Prostate gland (tissue), 2 donors: ENCODE measurements at regions not wholly inside any gene's neighbourhood (a gene's known extent, or its start where the extent isn't known, plus 50 kb on each side); places are given as distances from the start of the nearest gene placed in this dataset.

Source experiments
- CTCF ChIP-seq, 4 experiments: fragments of 200-600 bp in 2 of 4; fragments of 450-650 bp in 2 of 4; sonication (generic) in 2 of 4; IDR thresholded peaks; 1 replicate in 3 of 4; 2 replicates in 1 of 4; pipeline ENCODE4 v1.5.1; 2016 to 2019; ENCODE audit warnings: antibody characterized with exemption in 4 of 4, mild to moderate bottlenecking in 2 of 4, moderate library complexity in 2 of 4
- POLR2A ChIP-seq: fragments of 450-650 bp; IDR thresholded peaks from one replicate; pipeline ENCODE4 v1.6.1; 2016; ENCODE audit warnings: antibody characterized with exemption, mild to moderate bottlenecking
- POLR2AphosphoS5 ChIP-seq: sonication (generic); formaldehyde crosslinking; IDR thresholded peaks from one replicate; pipeline ENCODE4 v1.6.1; 2017; ENCODE audit warnings: antibody characterized with exemption

- TF ChIP-seq CTCF (IDR thresholded peaks at IDR 0.05) (no peak), POLR2AphosphoS5 (no peak), POLR2A (no peak)
Observed at GRCh38 chr14:34214961-34215360, 247.1 kb downstream of the SPTSSA start.
